ENCODE measurements at regions not wholly inside any gene's neighbourhood (a gene's known extent, or its start where the extent isn't known, plus 50 kb on each side); places are given as distances from the start of the nearest gene placed in this dataset.

DNA sequence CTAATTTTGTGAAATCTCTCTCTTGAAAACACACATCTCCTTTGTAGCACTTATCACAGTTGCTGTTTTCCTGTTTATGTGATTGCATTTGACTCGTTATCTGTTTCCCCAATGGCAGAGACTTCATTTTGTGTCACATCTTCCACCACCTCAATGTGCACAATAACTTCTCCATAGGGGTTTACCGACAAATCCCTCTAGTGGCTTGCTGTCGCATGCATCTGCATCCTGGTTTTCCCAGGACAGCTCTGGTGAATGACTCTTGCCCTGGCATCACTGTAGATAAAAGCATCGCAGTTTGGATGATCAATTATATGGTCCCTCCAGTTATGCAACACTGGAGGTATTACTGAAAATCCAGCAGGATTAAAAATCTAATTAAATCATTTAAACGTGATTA is 206.5 kb upstream of the BTBD3 start:
- Histone ChIP-seq H3F3A (ENCODE audit: insufficient read depth, low read depth) (no peaks in the 10 kb centered on the region), H3K4me2 (no peak overlapping the region), H3K79me2 (ENCODE audit: low read depth) (no peaks in the 10 kb centered on the region), H3K9me3 (ENCODE audit: insufficient read depth, low read depth) (no peaks in the 10 kb centered on the region), H3K27me3 (ENCODE audit: insufficient read depth, low read depth) (no peaks in the 10 kb centered on the region), H3K4me3 (no peak overlapping the region), H3K4me1 (replicated peaks; ENCODE audit: insufficient read depth) (no peaks in the 10 kb centered on the region), H3K36me3 (ENCODE audit: low read depth) (no peaks in the 10 kb centered on the region), H2AFZ (no peak overlapping the region), H3K27ac (no peak overlapping the region), H3K9me2 (ENCODE audit: insufficient read depth) (no peaks in the 10 kb centered on the region), H4K20me1 (ENCODE audit: insufficient read depth) (no peaks in the 10 kb centered on the region)
- no TSS peak for BruUV-seq (replicated peaks)
- ChIA-PET CTCF (no interaction called here), POLR2A (ENCODE audit: unreplicated experiment) (no interaction called here)
- TF ChIP-seq EZH2 (IDR thresholded peaks at IDR 0.05; ENCODE audit: low read depth) = no peak
- TF ChIP-seq, protein P1, sequence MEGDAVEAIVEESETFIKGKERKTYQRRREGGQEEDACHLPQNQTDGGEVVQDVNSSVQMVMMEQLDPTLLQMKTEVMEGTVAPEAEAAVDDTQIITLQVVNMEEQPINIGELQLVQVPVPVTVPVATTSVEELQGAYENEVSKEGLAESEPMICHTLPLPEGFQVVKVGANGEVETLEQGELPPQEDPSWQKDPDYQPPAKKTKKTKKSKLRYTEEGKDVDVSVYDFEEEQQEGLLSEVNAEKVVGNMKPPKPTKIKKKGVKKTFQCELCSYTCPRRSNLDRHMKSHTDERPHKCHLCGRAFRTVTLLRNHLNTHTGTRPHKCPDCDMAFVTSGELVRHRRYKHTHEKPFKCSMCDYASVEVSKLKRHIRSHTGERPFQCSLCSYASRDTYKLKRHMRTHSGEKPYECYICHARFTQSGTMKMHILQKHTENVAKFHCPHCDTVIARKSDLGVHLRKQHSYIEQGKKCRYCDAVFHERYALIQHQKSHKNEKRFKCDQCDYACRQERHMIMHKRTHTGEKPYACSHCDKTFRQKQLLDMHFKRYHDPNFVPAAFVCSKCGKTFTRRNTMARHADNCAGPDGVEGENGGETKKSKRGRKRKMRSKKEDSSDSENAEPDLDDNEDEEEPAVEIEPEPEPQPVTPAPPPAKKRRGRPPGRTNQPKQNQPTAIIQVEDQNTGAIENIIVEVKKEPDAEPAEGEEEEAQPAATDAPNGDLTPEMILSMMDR (conservative IDR thresholded peaks at IDR 0.05) = no peak
- intact Hi-C loops (cut with micrococcal nuclease; ENCODE audit: unreplicated experiment) = no loop called here
- DNase-seq = no peak

DNA sequence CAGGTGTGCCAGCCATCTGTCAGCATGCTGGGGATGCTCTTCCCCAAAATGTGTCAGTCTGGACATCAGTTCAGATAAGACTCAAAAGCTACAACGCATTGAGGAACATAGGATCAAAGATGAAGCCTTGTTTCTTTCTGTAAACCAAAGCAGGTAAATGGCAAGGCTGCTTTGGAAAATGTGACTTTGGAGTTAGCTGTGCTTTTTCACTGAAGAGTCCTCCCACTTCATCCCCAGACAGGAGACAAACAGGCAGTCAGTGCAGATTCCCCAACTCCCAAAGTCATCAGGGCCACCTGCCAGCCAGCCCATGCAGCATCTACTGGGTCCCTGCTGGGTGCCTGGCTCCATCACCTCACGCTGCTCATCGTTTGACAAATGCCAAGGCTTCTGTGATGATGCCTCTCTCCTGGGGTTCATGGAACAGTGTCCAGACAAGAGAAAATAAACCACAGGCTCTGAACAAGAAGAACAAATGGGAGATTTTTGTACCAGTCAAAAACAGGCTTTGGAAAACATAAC is 205.0 kb upstream of the BTBD3 start:
- Histone ChIP-seq H3K4me2 (no peak overlapping the region), H3K4me1 (replicated peaks; ENCODE audit: insufficient read depth) (no peaks in the 10 kb centered on the region), H3K79me2 (ENCODE audit: low read depth) (no peaks in the 10 kb centered on the region), H3K9me3 (ENCODE audit: insufficient read depth, low read depth) (no peaks in the 10 kb centered on the region), H3K9me2 (ENCODE audit: insufficient read depth) (no peaks in the 10 kb centered on the region), H3K27me3 (ENCODE audit: insufficient read depth, low read depth) (no peaks in the 10 kb centered on the region), H3K4me3 (no peak overlapping the region), H2AFZ (no peak overlapping the region), H3K36me3 (ENCODE audit: low read depth) (no peaks in the 10 kb centered on the region), H3F3A (ENCODE audit: insufficient read depth, low read depth) (no peaks in the 10 kb centered on the region), H3K27ac (no peak overlapping the region), H4K20me1 (ENCODE audit: insufficient read depth) (no peaks in the 10 kb centered on the region)
- TF ChIP-seq, protein P1 (conservative IDR thresholded peaks at IDR 0.05) = no peak
- no peak for TF ChIP-seq EZH2 (IDR thresholded peaks at IDR 0.05; ENCODE audit: low read depth)
- ChIA-PET CTCF (no interaction called here), POLR2A (ENCODE audit: unreplicated experiment) (no interaction called here)
- intact Hi-C loops (cut with micrococcal nuclease; ENCODE audit: unreplicated experiment) = no loop called here
- no peak for DNase-seq
- no TSS peak for BruUV-seq (replicated peaks)

DNA sequence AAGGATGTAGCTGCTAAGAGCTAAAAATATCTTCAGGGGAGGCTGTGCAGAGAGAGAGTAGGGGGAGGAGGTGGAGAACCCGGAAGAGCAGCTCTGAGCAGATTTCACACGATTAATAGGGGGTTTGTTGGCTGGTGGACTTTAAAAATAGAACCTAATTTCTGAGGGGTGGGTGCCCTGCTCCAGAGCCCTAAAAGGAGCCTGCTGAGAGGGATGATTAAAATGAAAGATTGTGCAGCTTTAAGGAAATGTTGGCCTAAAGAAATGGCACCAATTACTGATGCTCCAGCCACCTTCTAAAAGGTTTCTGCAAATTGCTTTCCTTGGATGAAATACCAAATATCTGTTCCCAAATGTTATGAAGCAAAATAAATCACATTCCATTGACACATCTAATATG is 202.8 kb upstream of the BTBD3 start:
- H3F3A ChIP-seq (ENCODE audit: insufficient read depth, low read depth) = no peaks in the 10 kb centered on the region
- no peaks in the 10 kb centered on the region for H3K36me3 ChIP-seq (ENCODE audit: low read depth)
- no peaks in the 10 kb centered on the region for H3K79me2 ChIP-seq (ENCODE audit: low read depth)
- POLR2A ChIA-PET (ENCODE audit: unreplicated experiment) = no interaction called here
- H3K9me3 ChIP-seq (ENCODE audit: insufficient read depth, low read depth) = no peaks in the 10 kb centered on the region
- no peak overlapping the region for H3K4me2 ChIP-seq
- no peak overlapping the region for H2AFZ ChIP-seq
- no peak for DNase-seq
- H4K20me1 ChIP-seq (ENCODE audit: insufficient read depth) = no peaks in the 10 kb centered on the region
- CTCF ChIA-PET = no interaction called here
- no peaks in the 10 kb centered on the region for H3K27me3 ChIP-seq (ENCODE audit: insufficient read depth, low read depth)
- no peak overlapping the region for H3K27ac ChIP-seq
- intact Hi-C loops (cut with micrococcal nuclease; ENCODE audit: unreplicated experiment) = no loop called here
- TF ChIP-seq, protein P1 (conservative IDR thresholded peaks at IDR 0.05) = no peak
- no peak for TF ChIP-seq EZH2 (IDR thresholded peaks at IDR 0.05; ENCODE audit: low read depth)
- BruUV-seq (replicated peaks) = no TSS peak
- no peaks in the 10 kb centered on the region for H3K4me1 ChIP-seq (replicated peaks; ENCODE audit: insufficient read depth)
- H3K4me3 ChIP-seq = no peak overlapping the region
- H3K9me2 ChIP-seq (ENCODE audit: insufficient read depth) = no peaks in the 10 kb centered on the region
